ENCODE measurements at regions not wholly inside any gene's neighbourhood (a gene's known extent, or its start where the extent isn't known, plus 50 kb on each side); places are given as distances from the start of the nearest gene placed in this dataset.
"Not testable (repeated sequence)": the region's sequence is repeated elsewhere in the genome, so short reads cannot be mapped to it uniquely, and the experiment has no call there.

- no peak for DNase-seq
Observed at GRCh38 chr11:128164080-128164741, 423.1 kb downstream of the ETS1 start.

- no peak for DNase-seq
Observed at GRCh38 chr11:128161994-128162393, 425.4 kb downstream of the ETS1 start.

GRCh38 chr11:128161436-128161835 lies 425.9 kb downstream of the ETS1 start:
- no peak for DNase-seq

GRCh38 chr11:128158860-128159259 lies 428.5 kb downstream of the ETS1 start:
- DNase-seq: no peak

- DNase-seq: peak in 23 of 56 donors; percentile 0 to 58 (median 17)
Observed at GRCh38 chr11:128157423-128158298, 429.7 kb downstream of the ETS1 start.

GRCh38 chr11:128156486-128156885 lies 430.9 kb downstream of the ETS1 start:
- no peak for DNase-seq

- DNase-seq: no peak
Observed at GRCh38 chr11:128155590-128155989, 431.8 kb downstream of the ETS1 start.

GRCh38 chr11:128153697-128154048 lies 433.7 kb downstream of the ETS1 start:
- no peak for DNase-seq

- DNase-seq: no peak
Observed at GRCh38 chr11:128152796-128153696, 434.3 kb downstream of the ETS1 start.

GRCh38 chr11:128151780-128152179 lies 435.6 kb downstream of the ETS1 start:
- no peak for DNase-seq

- DNase-seq: no peak
Observed at GRCh38 chr11:128151338-128151737, 436.0 kb downstream of the ETS1 start.

- no peak for DNase-seq
Observed at GRCh38 chr11:128148208-128148607, 439.1 kb downstream of the ETS1 start.

- DNase-seq: no peak
Observed at GRCh38 chr11:128146926-128147605, 440.3 kb downstream of the ETS1 start.

- DNase-seq: not testable (repeated sequence)
Observed at GRCh38 chr11:128140293-128140692, 447.1 kb downstream of the ETS1 start.

GRCh38 chr11:128135451-128135850 lies 451.9 kb downstream of the ETS1 start:
- no peak for DNase-seq

- DNase-seq: no peak
Observed at GRCh38 chr11:128133501-128133900, 453.9 kb downstream of the ETS1 start.

GRCh38 chr11:128130052-128130451 lies 457.3 kb downstream of the ETS1 start:
- no peak for DNase-seq

GRCh38 chr11:128125723-128126122 lies 461.6 kb downstream of the ETS1 start:
- no peak for DNase-seq

GRCh38 chr11:128116885-128117284 lies 470.5 kb downstream of the ETS1 start:
- no peak for DNase-seq

- DNase-seq: no peak
Observed at GRCh38 chr11:128116447-128116846, 470.9 kb downstream of the ETS1 start.

- DNase-seq: no peak
Observed at GRCh38 chr11:128105950-128106349, 481.4 kb downstream of the ETS1 start.

Data from nucleus accumbens (tissue), 56 donors.